GM19351 (cell line): ENCODE measurements at regions not wholly inside any gene's neighbourhood (a gene's known extent, or its start where the extent isn't known, plus 50 kb on each side); places are given as distances from the start of the nearest gene placed in this dataset.

ENCODE experiments used
- ATAC-seq: cut with Tn5 transposase; IDR thresholded peaks from one replicate; pipeline ENCODE4 v1.9.1; 2021; ENCODE audit warnings: mild to moderate bottlenecking, moderate library complexity; ENCODE audit not compliant: unreplicated experiment

DNA sequence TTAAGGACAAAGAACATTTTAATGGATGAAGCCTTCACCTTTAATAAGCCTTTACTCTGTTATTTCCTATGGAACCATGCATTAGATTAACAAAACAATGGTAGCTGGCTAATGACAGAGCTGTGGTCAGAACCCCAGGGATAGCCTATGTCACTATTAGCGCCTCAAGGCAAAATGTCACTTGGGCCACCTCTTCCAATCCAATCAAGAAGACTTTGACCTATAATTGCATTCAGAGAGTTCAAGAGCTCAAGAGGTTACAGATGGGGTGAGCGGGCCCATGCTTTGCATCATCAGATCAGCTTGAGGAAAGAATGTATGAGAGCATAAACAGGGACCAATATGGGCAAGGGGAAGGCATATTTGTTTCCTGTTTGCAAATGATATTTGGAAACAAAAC, 425.1 kb downstream of the ARHGEF28 start:
- ATAC-seq, result no peak

DNA sequence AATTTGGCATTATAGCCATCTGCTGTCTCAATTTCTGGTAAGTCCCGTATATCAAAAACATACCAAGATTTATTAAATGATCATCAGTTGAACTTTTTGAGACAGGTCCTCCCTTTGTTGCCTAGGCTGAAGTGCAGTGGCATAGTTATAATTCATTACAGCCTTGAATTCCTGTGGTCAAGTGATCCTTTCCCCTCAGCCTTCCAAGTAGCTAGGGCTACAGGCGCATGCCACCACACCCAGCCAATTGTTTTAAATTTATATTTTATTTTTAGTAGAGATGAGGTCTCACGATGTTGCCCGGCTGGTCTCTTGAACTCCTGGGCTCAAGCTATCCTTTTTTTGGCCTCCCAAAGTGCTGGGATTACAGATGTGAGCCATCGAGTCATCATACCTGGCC, 418.9 kb downstream of the ARHGEF28 start:
- no peak for ATAC-seq

- ATAC-seq, result no peak
Observed at GRCh38 chr5:74042959-74043358, 417.0 kb downstream of the ARHGEF28 start.

GRCh38 chr5:74042559-74042958, 416.6 kb downstream of the ARHGEF28 start:
- ATAC-seq, result no peak

GRCh38 chr5:74041913-74042312, 415.9 kb downstream of the ARHGEF28 start:
- no peak for ATAC-seq

DNA sequence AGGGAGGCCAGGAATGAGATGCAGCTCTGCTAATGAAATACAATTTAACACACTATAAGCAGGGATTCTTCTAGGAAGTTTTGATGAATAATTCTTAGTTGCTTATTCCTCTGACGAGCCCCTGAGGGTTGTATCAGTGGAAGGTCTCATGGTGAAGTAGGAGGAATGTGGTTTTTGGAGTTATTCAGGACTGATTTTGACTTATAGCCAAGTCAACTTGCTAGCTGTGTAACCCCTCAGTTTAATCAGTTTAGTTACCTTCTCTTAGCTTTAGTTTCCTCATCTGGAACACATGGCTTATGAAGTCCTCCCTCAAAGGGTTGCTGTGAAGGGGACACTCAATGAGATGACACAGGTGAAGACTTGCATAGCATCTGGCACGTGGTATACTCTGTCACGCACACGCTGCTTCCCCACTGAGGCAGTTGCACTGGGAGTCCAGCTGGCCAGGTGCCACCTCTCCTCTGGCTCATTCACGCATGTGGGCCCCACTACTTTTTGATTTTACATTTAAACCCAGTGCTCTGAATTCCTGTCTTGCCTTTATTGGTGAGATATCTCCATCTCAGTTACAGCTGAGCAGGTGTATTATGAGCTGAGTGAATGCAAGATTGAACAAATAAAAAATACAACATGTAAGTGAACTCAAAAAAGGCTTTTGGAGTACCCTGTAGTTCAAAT, 415.0 kb downstream of the ARHGEF28 start:
- ATAC-seq, result no peak

GRCh38 chr5:74040065-74040551, 414.1 kb downstream of the ARHGEF28 start:
- no peak for ATAC-seq

- no peak for ATAC-seq
Observed at GRCh38 chr5:74037321-74037720, 411.3 kb downstream of the ARHGEF28 start.

DNA sequence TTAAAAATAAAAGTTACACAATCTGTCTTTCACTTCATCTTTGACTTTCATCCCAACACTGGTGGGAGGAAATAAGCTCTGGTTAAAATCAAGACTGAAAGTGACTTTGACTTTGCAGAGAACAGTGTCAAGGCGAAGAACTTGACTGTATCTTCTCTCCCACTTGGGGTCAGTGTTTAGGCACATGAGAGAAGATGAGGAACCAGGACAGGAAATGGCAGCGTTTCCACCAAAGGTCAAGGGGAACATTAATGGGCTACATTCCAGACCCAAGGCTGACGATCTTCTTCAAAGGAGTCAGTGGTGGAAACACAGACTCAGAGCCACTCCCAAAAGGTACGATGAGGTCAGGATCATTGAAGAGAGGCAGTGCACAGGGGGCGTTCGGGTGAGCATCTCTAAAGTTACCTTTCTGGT, 409.5 kb downstream of the ARHGEF28 start:
- peak; percentile 77 for ATAC-seq

DNA sequence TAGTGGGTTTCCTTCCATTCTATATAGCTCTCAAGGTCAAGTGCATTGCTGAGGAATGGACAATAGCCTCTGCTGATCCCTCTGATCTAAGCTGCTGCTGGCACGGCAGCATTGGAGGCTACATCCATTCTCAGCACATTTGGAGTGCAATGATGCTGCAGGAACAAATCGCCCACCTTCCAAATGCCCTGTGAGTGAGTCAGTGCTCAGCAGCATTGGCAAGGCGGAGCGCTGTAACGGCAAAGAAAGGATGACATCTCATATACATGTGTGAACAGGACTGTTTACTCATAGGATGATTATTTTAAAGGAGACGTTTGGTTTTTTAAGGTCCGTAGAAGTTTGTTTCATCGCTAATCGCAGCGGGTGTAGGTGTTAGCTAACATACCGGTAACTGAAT, 408.7 kb downstream of the ARHGEF28 start:
- no peak for ATAC-seq

DNA sequence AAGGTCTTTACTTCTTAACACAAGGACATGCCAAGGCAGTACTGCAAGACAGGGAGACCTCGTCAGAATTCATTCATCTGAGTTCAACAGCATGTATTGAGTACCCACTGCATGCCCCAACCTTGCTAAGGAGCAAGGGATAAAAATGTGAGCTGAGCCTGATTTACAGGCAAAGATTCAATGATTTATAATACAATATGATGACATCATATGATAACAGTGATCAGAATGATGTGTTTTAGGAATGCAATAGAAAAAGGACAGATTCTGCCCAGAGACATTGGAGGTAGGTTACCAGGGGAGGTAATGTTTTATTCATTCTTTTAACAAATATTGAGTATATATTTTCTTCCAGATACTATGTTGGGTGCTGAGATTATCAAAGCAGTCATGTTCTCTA, 406.6 kb downstream of the ARHGEF28 start:
- no peak for ATAC-seq

DNA sequence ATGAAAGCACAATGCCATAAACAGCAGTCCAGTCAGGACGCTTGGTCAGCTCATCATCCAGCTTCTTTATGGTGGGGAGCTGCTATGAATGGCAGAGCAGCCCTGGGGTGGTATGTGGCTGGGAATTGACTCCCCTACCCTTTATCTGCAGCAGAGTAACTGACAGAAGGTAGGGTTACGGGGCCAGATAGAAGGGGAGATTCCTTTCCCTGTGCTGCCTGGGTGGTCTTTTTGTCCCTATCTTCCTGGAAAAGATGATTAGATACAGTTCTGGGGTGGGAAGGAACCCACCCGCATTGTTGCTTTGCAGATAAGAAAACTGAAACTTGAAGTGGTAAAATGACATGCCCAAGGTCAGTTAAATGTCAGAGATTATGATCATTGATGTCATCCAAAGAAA, 405.5 kb downstream of the ARHGEF28 start:
- no peak for ATAC-seq

DNA sequence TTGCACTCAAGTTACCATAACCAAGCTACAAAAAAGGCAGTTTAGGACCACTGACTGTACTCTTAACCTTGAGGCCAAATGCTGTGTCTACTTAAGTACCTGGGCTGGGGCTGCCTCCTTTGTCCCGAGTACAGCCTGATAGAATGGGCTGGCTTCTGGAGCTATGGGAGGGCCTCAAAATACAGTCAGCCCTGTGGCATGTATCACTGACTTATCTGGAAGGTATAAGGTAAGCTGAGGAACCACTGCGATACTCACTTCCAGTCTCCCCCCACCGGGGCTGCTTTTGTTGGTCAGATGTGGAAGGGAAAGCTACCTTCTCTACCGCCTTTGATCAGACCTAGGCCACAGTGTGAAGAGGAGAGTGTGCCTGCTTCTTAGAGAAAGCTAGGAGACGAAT, 404.8 kb downstream of the ARHGEF28 start:
- ATAC-seq, result no peak

- no peak for ATAC-seq
Observed at GRCh38 chr5:74030371-74030770, 404.4 kb downstream of the ARHGEF28 start.

DNA sequence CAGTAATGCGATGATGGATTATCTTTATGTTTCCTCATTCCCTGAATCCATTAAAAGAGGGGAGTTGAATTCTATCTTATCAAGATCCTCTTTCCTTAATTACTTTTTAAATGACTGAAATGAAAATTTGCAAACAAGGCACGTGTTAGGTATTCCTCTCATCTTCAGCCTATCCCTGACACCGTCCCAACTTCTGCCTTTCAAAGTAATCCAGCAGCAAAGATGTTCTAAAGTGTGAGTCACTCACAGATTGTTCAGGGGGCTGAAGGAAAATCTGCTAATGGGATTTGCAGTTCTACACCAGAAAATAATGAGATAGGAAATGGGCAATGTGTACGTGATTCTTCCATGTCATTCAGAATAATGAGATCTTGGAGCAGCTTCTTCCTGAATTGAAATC, 403.0 kb downstream of the ARHGEF28 start:
- ATAC-seq, result no peak

- ATAC-seq, result no peak
Observed at GRCh38 chr5:74028406-74028805, 402.4 kb downstream of the ARHGEF28 start.

DNA sequence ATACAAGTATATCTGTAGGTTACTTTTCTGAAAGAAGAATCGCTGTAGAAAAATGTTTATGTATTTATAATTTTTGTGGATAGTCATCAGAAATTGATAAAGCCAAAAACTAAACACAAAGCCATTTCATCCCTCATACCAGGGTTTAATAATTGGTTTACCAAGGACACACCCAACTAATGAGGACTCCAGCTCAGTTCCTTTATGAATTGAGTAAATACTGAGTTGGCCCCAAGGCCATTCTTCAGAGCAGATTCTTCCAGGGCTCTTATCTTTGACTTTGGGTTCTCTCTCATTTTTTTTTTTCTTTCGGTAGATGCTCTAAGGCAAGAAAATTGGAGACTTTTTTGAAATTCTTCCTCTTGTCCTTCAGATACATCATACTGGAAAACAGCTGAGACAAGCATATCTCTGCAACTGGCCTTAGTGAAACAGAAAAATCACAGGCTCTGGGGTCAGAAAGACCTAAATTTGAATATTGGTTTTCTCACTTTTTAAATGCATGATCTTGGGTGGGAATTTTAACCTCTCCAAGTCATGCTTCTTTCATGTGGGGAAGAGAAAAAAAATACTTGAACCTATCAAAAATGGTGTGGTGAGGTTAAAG, 401.8 kb downstream of the ARHGEF28 start:
- ATAC-seq, result no peak

DNA sequence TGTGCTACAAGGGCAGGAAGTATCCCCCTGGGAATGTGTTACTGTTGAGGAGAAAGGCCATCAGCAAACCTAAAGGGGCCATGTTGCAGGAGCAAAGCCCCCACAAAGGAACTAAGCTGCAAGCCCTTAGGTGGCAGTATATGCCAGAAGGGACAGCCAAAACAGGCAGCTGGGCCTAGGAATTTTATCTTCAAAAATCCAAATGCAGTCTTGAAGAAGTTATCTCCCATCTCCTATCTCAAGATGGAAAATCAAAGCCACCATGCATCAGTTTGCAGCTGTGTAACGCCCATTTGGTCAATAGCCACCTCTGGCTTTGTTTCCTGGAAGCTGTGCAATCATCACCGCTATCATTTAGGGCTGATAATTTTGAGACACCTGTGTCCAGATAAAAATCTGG, 400.3 kb downstream of the ARHGEF28 start:
- ATAC-seq, result no peak

- ATAC-seq, result no peak
Observed at GRCh38 chr5:74021126-74021525, 395.1 kb downstream of the ARHGEF28 start.

- ATAC-seq, result no peak
Observed at GRCh38 chr5:74020503-74020902, 394.5 kb downstream of the ARHGEF28 start.

DNA sequence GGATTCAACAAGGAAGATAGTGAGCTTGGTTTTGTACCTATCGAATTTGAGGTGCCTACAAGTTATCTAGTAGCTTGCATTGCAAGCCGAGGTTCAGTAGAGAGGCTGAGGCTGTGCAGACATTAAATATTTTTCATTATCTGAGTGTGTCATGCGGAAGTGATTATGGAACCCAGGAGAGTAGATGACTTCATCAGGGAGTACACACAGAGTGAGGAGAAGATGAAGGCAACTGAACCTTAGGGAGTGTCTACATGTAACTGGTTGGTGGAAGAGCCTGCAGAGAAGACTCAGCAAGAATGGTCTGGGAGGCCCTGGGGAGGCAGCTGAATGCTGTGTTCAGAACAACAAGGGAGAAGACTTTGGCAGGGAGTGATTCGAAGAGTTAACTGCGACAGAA, 393.9 kb downstream of the ARHGEF28 start:
- no peak for ATAC-seq

DNA sequence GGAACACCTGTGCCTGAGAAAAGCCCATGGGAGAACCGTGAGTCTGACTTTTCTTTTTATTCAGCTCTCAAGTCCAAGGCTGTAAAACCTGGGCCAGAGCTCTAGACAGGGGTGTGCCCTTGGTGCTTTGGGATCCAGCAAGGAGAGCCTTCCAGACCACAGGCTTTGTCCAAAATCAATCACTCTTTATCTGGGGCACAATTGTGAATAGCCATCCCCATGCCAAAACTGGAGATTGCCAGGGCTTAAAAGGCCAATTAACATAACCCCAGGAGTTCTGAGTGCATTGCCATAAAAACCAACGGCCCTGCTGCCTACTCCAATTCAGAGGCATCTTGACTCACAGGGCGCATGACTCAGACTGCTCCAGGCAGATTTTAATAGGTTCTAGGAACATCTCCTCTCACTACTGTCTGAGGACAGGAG, 391.8 kb downstream of the ARHGEF28 start:
- ATAC-seq, result no peak

GRCh38 chr5:74017112-74017511, 391.1 kb downstream of the ARHGEF28 start:
- ATAC-seq, result no peak
